ENCODE measurements at regions not wholly inside any gene's neighbourhood (a gene's known extent, or its start where the extent isn't known, plus 50 kb on each side); places are given as distances from the start of the nearest gene placed in this dataset.

- Histone ChIP-seq H3K18ac (ENCODE audit: insufficient read length, low read depth, low read length) (no peak overlapping the region), H3K27me3 (ENCODE audit: insufficient read depth, low read length) (no peaks in the 10 kb centered on the region), H3K27ac (ENCODE audit: insufficient read length, low read depth, low read length) (no peak overlapping the region), H4K91ac (ENCODE audit: insufficient read length, low read depth, low read length) (no peak overlapping the region), H3K79me2 (ENCODE audit: insufficient read depth, low read length) (no peaks in the 10 kb centered on the region), H4K5ac (ENCODE audit: insufficient read length, low read depth, low read length) (no peak overlapping the region), H3K23ac (ENCODE audit: insufficient read length, low read depth, low read length) (no peak overlapping the region), H3T11ph (ENCODE audit: low read length) (no peak overlapping the region), H2BK15ac (ENCODE audit: low read depth, low read length) (no peak overlapping the region), H2AK5ac (ENCODE audit: insufficient read length, low read length) (no peak overlapping the region), H4K20me1 (ENCODE audit: control insufficient read depth, insufficient read depth, insufficient read length) (no peaks in the 10 kb centered on the region), H3K4me2 (ENCODE audit: insufficient read depth, insufficient read length, low read length) (no peak overlapping the region), H3K4me1 (ENCODE audit: insufficient read depth, low read length) (peaks cover 10% of the 10 kb centered on the region; the same call in 1 of the 2 replicates), H3K4ac (ENCODE audit: low read depth, low read length) (no peak overlapping the region), H3K56ac (ENCODE audit: insufficient read length, low read depth, low read length) (no peak overlapping the region), H2AFZ (ENCODE audit: low read length) (no peak overlapping the region), H3K14ac (ENCODE audit: insufficient read depth, low read length) (no peak overlapping the region), H2BK5ac (ENCODE audit: insufficient read length, low read length) (no peak overlapping the region), H3K9ac (ENCODE audit: extremely low read depth, insufficient read length, low read length) (no peak overlapping the region), H2BK20ac (ENCODE audit: low read depth, low read length, poor library complexity, severe bottlenecking) (no peak overlapping the region), H3K79me1 (ENCODE audit: insufficient read depth, low read depth, low read length, poor library complexity, severe bottlenecking) (no peaks in the 10 kb centered on the region), H3K9me3 (ENCODE audit: control insufficient read depth, low read depth, low read length) (no peaks in the 10 kb centered on the region), H2BK120ac (ENCODE audit: low read depth, low read length, poor library complexity, severe bottlenecking) (no peak overlapping the region), H3K23me2 (ENCODE audit: insufficient read length, low read depth, low read length, poor library complexity, severe bottlenecking) (no peaks in the 10 kb centered on the region), H4K8ac (replicated peaks; ENCODE audit: insufficient read length, low read depth, low read length) (no peak overlapping the region), H2BK12ac (ENCODE audit: insufficient read length, low read depth, low read length) (no peak overlapping the region)
- H3K27ac Mint-ChIP-seq, result no peak overlapping the region
- no peak overlapping the region for H3K4me3 Mint-ChIP-seq
- H3K27me3 Mint-ChIP-seq (ENCODE audit: low read depth), result no peaks in the 10 kb centered on the region
- DNase-seq, result no peak
- WGBS (ENCODE audit: extremely low coverage, insufficient read length, low lambda C conversion rate), result no CpG with 5 or more reads among the region's 1 CpG
- H3K4me1 Mint-ChIP-seq, result peaks cover 43 to 47% of the 10 kb centered on the region in 2 experiments
- H3K9me3 Mint-ChIP-seq, result no peaks in the 10 kb centered on the region
- H3K36me3 Mint-ChIP-seq (ENCODE audit: insufficient read depth in 1 of 3, low read depth in 3 of 3), result no peaks in the 10 kb centered on the region
- TF ChIP-seq, protein P1, sequence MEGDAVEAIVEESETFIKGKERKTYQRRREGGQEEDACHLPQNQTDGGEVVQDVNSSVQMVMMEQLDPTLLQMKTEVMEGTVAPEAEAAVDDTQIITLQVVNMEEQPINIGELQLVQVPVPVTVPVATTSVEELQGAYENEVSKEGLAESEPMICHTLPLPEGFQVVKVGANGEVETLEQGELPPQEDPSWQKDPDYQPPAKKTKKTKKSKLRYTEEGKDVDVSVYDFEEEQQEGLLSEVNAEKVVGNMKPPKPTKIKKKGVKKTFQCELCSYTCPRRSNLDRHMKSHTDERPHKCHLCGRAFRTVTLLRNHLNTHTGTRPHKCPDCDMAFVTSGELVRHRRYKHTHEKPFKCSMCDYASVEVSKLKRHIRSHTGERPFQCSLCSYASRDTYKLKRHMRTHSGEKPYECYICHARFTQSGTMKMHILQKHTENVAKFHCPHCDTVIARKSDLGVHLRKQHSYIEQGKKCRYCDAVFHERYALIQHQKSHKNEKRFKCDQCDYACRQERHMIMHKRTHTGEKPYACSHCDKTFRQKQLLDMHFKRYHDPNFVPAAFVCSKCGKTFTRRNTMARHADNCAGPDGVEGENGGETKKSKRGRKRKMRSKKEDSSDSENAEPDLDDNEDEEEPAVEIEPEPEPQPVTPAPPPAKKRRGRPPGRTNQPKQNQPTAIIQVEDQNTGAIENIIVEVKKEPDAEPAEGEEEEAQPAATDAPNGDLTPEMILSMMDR (conservative IDR thresholded peaks at IDR 0.05), result no peak
Observed at GRCh38 chr6:10271982-10272381, 142.9 kb downstream of the TFAP2A start.

Measured in H9 (cell line).